Brain microvascular endothelial cell (primary cell): ENCODE measurements at regions not wholly inside any gene's neighbourhood (a gene's known extent, or its start where the extent isn't known, plus 50 kb on each side); places are given as distances from the start of the nearest gene placed in this dataset.

Experiments
- DNase-seq: peaks from one replicate; pipeline ENCODE4 v3.0.0-alpha.2; 2020
- H3K27ac ChIP-seq: fragments of 250-450 bp; sonication (Bioruptor Pico); 2 replicates; pipeline ENCODE4 v1.5.1; 2020; ENCODE audit warnings: mild to moderate bottlenecking, moderate library complexity
- H3K27me3 ChIP-seq: fragments of 250-450 bp; sonication (Bioruptor Pico); replicated peaks from 2 replicates; pipeline ENCODE4 v1.5.1; 2020; ENCODE audit warnings: mild to moderate bottlenecking
- H3K36me3 ChIP-seq: fragments of 250-450 bp; sonication (Bioruptor Pico); replicated peaks from 2 replicates; pipeline ENCODE4 v1.5.1; 2020; ENCODE audit warnings: mild to moderate bottlenecking
- H3K4me3 ChIP-seq: 2 replicates; pipeline ENCODE4 v1.5.1; 2011; ENCODE audit warnings: low read depth, mild to moderate bottlenecking, control low read depth, low read length, moderate library complexity
- in situ Hi-C: cut with HindIII; loops from 2 replicates; pipeline ENCODE4 v1.10.0; 2017; ENCODE audit warnings: low sequenced_read_pairs, low pct_ligation_motif_present
- TF ChIP-seq, protein P1 (sequence below): IDR thresholded peaks from 2 replicates; pipeline ENCODE4 v1.5.1; 2011; ENCODE audit warnings: low read depth, mild to moderate bottlenecking, moderate library complexity, low read length, control low read depth, inconsistent platforms; ENCODE audit errors: missing control alignments

DNA sequence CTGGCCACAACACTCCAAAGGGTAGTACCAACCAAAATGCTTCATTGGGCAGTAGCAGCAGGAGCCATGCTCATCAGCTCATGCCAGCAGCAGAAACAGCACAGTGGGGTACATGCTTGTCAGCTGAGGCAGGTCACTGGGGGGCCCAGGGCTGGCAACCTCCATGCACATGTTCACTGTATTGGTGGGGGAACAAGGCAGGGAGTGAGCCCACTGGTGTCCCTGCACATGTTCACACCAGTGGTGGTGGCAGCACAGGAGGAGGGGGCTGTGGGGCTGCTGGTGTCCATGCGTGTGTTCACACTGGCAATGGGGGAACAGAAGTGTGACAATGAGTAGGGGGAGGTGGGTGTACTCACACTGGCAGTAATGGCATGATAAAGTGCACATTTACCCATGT is 254.3 kb upstream of the KIF2A start:
- no peak for DNase-seq
- Histone ChIP-seq H3K27ac (no peak overlapping the region), H3K4me3 (no peak overlapping the region), H3K27me3 (no peaks in the 10 kb centered on the region), H3K36me3 (no peaks in the 10 kb centered on the region)
- TF ChIP-seq, protein P1, sequence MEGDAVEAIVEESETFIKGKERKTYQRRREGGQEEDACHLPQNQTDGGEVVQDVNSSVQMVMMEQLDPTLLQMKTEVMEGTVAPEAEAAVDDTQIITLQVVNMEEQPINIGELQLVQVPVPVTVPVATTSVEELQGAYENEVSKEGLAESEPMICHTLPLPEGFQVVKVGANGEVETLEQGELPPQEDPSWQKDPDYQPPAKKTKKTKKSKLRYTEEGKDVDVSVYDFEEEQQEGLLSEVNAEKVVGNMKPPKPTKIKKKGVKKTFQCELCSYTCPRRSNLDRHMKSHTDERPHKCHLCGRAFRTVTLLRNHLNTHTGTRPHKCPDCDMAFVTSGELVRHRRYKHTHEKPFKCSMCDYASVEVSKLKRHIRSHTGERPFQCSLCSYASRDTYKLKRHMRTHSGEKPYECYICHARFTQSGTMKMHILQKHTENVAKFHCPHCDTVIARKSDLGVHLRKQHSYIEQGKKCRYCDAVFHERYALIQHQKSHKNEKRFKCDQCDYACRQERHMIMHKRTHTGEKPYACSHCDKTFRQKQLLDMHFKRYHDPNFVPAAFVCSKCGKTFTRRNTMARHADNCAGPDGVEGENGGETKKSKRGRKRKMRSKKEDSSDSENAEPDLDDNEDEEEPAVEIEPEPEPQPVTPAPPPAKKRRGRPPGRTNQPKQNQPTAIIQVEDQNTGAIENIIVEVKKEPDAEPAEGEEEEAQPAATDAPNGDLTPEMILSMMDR, result no peak
- in situ Hi-C loops, result no loop called here

GRCh38 chr5:62059960-62060359 is 246.0 kb upstream of the KIF2A start:
- TF ChIP-seq, protein P1, result no peak
- DNase-seq, result no peak
- Histone ChIP-seq H3K4me3 (no peak overlapping the region), H3K27ac (no peak overlapping the region), H3K27me3 (no peaks in the 10 kb centered on the region), H3K36me3 (no peaks in the 10 kb centered on the region)
- in situ Hi-C loops, result no loop called here

DNA sequence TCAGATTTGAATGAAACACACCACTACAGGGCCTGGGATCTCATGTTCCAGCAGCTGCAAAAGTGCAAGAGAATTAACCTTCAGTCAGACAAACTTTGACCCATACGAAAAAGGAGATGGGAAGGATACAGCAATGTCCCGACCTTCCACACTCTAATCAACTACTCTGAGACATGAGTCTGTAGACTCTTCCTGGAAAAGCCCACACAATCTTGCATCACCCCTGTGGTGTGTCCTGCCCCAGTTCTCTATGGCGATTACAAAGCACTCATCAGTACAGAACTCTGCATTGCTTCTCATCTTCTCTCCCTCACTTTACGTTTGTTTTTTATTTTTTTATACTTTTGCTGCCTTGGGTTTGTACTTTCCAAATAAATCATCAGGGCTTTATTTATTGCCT is 241.0 kb upstream of the KIF2A start:
- TF ChIP-seq, protein P1, result no peak
- Histone ChIP-seq H3K27me3 (no peaks in the 10 kb centered on the region), H3K4me3 (no peak overlapping the region), H3K27ac (no peak overlapping the region), H3K36me3 (no peaks in the 10 kb centered on the region)
- in situ Hi-C loops, result no loop called here
- DNase-seq, result no peak

- no peak for DNase-seq
- Histone ChIP-seq H3K36me3 (no peaks in the 10 kb centered on the region), H3K27ac (no peak overlapping the region), H3K4me3 (no peak overlapping the region), H3K27me3 (no peaks in the 10 kb centered on the region)
- in situ Hi-C loops, result no loop called here
- TF ChIP-seq, protein P1, result no peak
Measured at GRCh38 chr5:62066761-62067277, 239.2 kb upstream of the KIF2A start.

DNA sequence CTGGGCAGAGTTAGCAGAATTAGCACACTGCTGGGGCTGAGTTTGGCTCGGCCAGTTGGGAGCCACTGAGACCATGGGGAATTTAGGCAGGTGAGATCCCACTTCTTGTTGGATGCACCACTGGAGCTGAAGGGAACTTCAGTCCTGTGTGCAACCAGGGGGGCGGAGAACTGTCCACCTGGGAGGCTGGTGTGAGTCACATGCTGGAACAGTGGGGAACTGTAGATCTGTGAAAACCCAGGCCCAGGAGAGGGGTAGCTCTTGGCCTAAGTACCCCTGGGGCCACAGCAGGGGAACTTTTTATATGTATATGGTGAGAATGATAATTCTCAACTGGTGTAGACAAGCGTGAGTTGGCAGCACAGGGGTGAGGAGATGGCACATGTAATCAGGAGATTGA is 237.5 kb upstream of the KIF2A start:
- TF ChIP-seq, protein P1, result no peak
- no peak overlapping the region for H3K27ac ChIP-seq
- DNase-seq, result no peak
- no peaks in the 10 kb centered on the region for H3K36me3 ChIP-seq
- in situ Hi-C loops, result no loop called here
- H3K27me3 ChIP-seq, result no peaks in the 10 kb centered on the region
- no peak overlapping the region for H3K4me3 ChIP-seq

DNA sequence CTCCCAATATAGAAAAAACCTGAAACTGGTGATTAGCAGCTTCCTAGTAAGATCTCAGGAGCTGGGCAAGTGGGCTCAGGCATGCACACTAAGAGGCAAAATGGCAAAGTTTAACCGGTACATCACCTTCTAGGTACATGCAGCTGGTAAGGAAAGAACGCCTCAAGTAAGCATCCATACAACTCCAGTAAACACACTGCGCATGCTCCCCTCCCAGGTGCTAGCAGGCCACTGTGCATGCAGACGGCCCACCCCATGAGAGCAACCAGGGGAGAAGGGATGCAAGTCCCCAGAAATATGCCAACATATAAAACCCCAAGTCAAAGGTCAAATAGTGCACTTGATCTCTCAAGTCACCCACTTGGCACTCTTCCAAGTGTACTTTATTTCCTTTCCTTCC is 228.6 kb upstream of the KIF2A start:
- in situ Hi-C loops, result no loop called here
- Histone ChIP-seq H3K27me3 (no peaks in the 10 kb centered on the region), H3K36me3 (no peaks in the 10 kb centered on the region), H3K27ac (no peak overlapping the region), H3K4me3 (no peak overlapping the region)
- TF ChIP-seq, protein P1, result no peak
- no peak for DNase-seq
